AG04450 (cell line): ENCODE measurements at regions not wholly inside any gene's neighbourhood (a gene's known extent, or its start where the extent isn't known, plus 50 kb on each side); places are given as distances from the start of the nearest gene placed in this dataset.

Experiments used
- CTCF ChIA-PET: fragments of 300-600, 350-600 bp; formaldehyde crosslinking; extraction: SDS; loops from one replicate; lab custom pipeline; 2022; ENCODE audit warnings: antibody characterized with exemption, inconsistent platforms; lab: Charles Lee
- POLR2A ChIA-PET: fragments of 350-600 bp; formaldehyde crosslinking; extraction: SDS; loops from one replicate; lab custom pipeline; 2021; ENCODE audit warnings: antibody characterized with exemption, inconsistent platforms; lab: Yijun Ruan, JAX
- DNase-seq: peaks from one replicate; pipeline ENCODE4 v3.0.0-alpha.2; 2011; ENCODE audit warnings: low read depth, low spot score
- H3K27ac ChIP-seq: one replicate; pipeline ENCODE4 v1.5.1; 2012; ENCODE audit warnings: low read depth, low read length, control low read depth
- H3K27me3 ChIP-seq: one replicate; pipeline ENCODE4 v1.6.0; 2012; ENCODE audit warnings: low read length; ENCODE audit not compliant: control insufficient read depth, insufficient read depth
- H3K4me3 ChIP-seq: 2 replicates; pipeline ENCODE4 v1.5.1; 2011; ENCODE audit warnings: mild to moderate bottlenecking, low read depth, low read length, control low read depth
- H3K9me3 ChIP-seq: 2 replicates; pipeline ENCODE4 v1.5.1; 2012; ENCODE audit warnings: low read length; ENCODE audit not compliant: control insufficient read depth, insufficient read depth
- CTCF ChIP-seq: IDR thresholded peaks from 2 replicates; pipeline ENCODE4 v1.5.1; 2011; ENCODE audit warnings: low read depth, low read length, control low read depth, inconsistent platforms

- Histone ChIP-seq H3K9me3 (no peaks in the 10 kb centered on the region), H3K27ac (peak overlapping the region; percentile 83), H3K27me3 (no peaks in the 10 kb centered on the region), H3K4me3 (no peak overlapping the region)
- DNase-seq: peak; percentile 67
- TF ChIP-seq CTCF: no peak
- POLR2A ChIA-PET: no interaction called here
- CTCF ChIA-PET: interaction anchor here (1.5 to 2.0 kb wide), 2 partner anchors 138 to 227 kb away, joined by 4 to 16 read pairs; no protein-coding TSS in a partner anchor
Measured at GRCh38 chr15:35305946-35306345, 220.9 kb upstream of the NANOGP8 start.

- ChIA-PET CTCF (interaction anchor here (1.5 to 2.0 kb wide), 2 partner anchors 139 to 226 kb away, joined by 4 to 16 read pairs; no protein-coding TSS in a partner anchor), POLR2A (no interaction called here)
- DNase-seq: no peak
- Histone ChIP-seq H3K9me3 (no peaks in the 10 kb centered on the region), H3K27ac (no peak overlapping the region), H3K4me3 (no peak overlapping the region), H3K27me3 (no peaks in the 10 kb centered on the region)
- TF ChIP-seq CTCF: no peak
Measured at GRCh38 chr15:35305031-35305550, 220.0 kb upstream of the NANOGP8 start.

DNA sequence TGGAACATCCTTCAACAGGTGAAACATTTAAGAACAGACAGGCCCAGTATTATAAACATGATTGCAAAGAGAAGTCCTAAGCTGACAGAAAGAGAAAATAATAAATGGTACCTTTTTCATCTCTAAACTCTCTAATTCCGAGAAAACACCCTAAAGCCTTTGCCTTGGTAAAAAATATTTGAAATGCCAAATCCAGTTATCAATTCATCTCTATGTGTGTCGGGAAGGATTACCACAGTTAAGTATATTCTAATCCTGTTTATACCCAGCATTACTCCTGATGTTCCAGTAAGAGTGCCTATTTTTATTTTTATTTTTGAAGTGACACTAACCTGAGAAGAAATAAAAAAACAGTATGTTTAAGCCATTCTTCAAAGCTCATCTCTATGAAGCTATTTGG lies 219.3 kb upstream of the NANOGP8 start:
- Histone ChIP-seq H3K27me3 (no peaks in the 10 kb centered on the region), H3K9me3 (no peaks in the 10 kb centered on the region; the same call in 1 of the 2 replicates), H3K4me3 (no peak overlapping the region), H3K27ac (no peak overlapping the region)
- POLR2A ChIA-PET: no interaction called here
- CTCF ChIA-PET: interaction anchor here (1.0 kb wide), 1 partner anchor 15 kb away, joined by 3 read pairs; no protein-coding TSS in a partner anchor
- TF ChIP-seq CTCF: no peak
- no peak for DNase-seq

DNA sequence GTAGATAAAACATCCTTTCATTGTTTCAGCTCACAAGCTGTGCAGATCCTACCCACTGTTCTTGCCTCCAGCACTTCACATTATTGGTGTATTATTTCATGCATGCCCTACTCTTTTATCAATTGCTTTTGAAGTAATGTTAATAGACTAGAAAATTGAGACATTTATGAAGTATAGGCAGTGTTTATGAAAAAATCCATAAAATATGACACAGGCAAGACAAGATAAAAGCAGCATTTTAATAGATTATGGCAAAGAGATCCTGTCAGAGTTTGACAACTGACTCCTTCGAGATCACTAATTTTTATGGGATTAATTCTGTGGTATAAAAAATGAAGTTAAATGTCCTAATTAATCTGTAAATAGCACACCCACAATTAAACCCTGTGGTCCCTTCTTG lies 217.2 kb upstream of the NANOGP8 start:
- Histone ChIP-seq H3K4me3 (no peak overlapping the region), H3K27me3 (no peaks in the 10 kb centered on the region), H3K27ac (no peak overlapping the region), H3K9me3 (peaks cover 3% of the 10 kb centered on the region; the same call in 1 of the 2 replicates)
- POLR2A ChIA-PET: no interaction called here
- DNase-seq: no peak
- CTCF ChIA-PET: no interaction called here
- TF ChIP-seq CTCF: no peak

GRCh38 chr15:35301088-35301487 lies 216.0 kb upstream of the NANOGP8 start:
- Histone ChIP-seq H3K4me3 (no peak overlapping the region), H3K9me3 (peaks cover 3% of the 10 kb centered on the region; the same call in 1 of the 2 replicates), H3K27me3 (no peaks in the 10 kb centered on the region), H3K27ac (no peak overlapping the region)
- DNase-seq: no peak
- POLR2A ChIA-PET: no interaction called here
- CTCF ChIA-PET: interaction anchor here (1.0 to 1.4 kb wide), 2 partner anchors 12 to 144 kb away, joined by 3 to 6 read pairs; no protein-coding TSS in a partner anchor
- TF ChIP-seq CTCF: no peak
